Progenitor cell of endocrine pancreas (in vitro differentiated cells): ENCODE measurements at regions not wholly inside any gene's neighbourhood (a gene's known extent, or its start where the extent isn't known, plus 50 kb on each side); places are given as distances from the start of the nearest gene placed in this dataset.

Source experiments
- DNase-seq: peaks from one replicate; pipeline ENCODE4 v3.0.0; 2021; ENCODE audit warnings: low spot score; ENCODE audit not compliant: unreplicated experiment
- H3K27ac Mint-ChIP-seq: 2 replicates; pipeline ENCODE4 v1.8.0; 2021; ENCODE audit warnings: mild to moderate bottlenecking, moderate library complexity, mixed read lengths
- H3K27me3 Mint-ChIP-seq: 2 replicates; pipeline ENCODE4 v1.8.0; 2021; ENCODE audit warnings: mixed read lengths
- H3K36me3 Mint-ChIP-seq: 2 replicates; pipeline ENCODE4 v1.8.0; 2022; ENCODE audit warnings: mixed read lengths; ENCODE audit not compliant: insufficient read depth
- H3K4me1 Mint-ChIP-seq: 2 replicates; pipeline ENCODE4 v1.8.0; 2021; ENCODE audit warnings: low read depth, mixed read lengths
- H3K4me3 Mint-ChIP-seq: 2 replicates; pipeline ENCODE4 v1.8.0; 2021; ENCODE audit warnings: low read depth, mild to moderate bottlenecking, moderate library complexity, mixed read lengths
- H3K9me3 Mint-ChIP-seq: 2 replicates; pipeline ENCODE4 v1.8.0; 2021; ENCODE audit warnings: low read depth, mixed read lengths
- CTCF ChIP-seq: fragments of 200-600 bp; sonication (generic); IDR thresholded peaks from one replicate; pipeline ENCODE4 v1.5.0; 2021; ENCODE audit warnings: antibody characterized with exemption, mild to moderate bottlenecking; ENCODE audit not compliant: unreplicated experiment

GRCh38 chr10:31123946-31124345 lies 92.3 kb upstream of the ZNF438 start:
- Mint-ChIP-seq H3K27ac (no peak overlapping the region), H3K4me1 (peaks cover 13% of the 10 kb centered on the region), H3K27me3 (peaks cover 5% of the 10 kb centered on the region), H3K4me3 (no peak overlapping the region), H3K9me3 (no peaks in the 10 kb centered on the region), H3K36me3 (no peaks in the 10 kb centered on the region)
- TF ChIP-seq CTCF = no peak
- DNase-seq = no peak

GRCh38 chr10:31124852-31125251 lies 93.2 kb upstream of the ZNF438 start:
- Mint-ChIP-seq H3K27me3 (peaks cover 5% of the 10 kb centered on the region), H3K4me3 (no peak overlapping the region), H3K4me1 (peaks cover 13% of the 10 kb centered on the region), H3K36me3 (no peaks in the 10 kb centered on the region), H3K9me3 (no peaks in the 10 kb centered on the region), H3K27ac (no peak overlapping the region)
- no peak for DNase-seq
- TF ChIP-seq CTCF = no peak

- H3K9me3 Mint-ChIP-seq = no peaks in the 10 kb centered on the region
- no peak for DNase-seq
- H3K4me3 Mint-ChIP-seq = no peak overlapping the region
- peaks cover 5% of the 10 kb centered on the region for H3K27me3 Mint-ChIP-seq
- no peaks in the 10 kb centered on the region for H3K36me3 Mint-ChIP-seq
- no peak for TF ChIP-seq CTCF
- peaks cover 13% of the 10 kb centered on the region for H3K4me1 Mint-ChIP-seq
- no peak overlapping the region for H3K27ac Mint-ChIP-seq
Observed at GRCh38 chr10:31125789-31126188, 94.1 kb upstream of the ZNF438 start.

GRCh38 chr10:31126593-31126992 lies 94.9 kb upstream of the ZNF438 start:
- peaks cover 5% of the 10 kb centered on the region for H3K27me3 Mint-ChIP-seq
- H3K4me1 Mint-ChIP-seq = peaks cover 10% of the 10 kb centered on the region
- no peak overlapping the region for H3K27ac Mint-ChIP-seq
- no peak overlapping the region for H3K4me3 Mint-ChIP-seq
- no peaks in the 10 kb centered on the region for H3K9me3 Mint-ChIP-seq
- DNase-seq = no peak
- no peak for TF ChIP-seq CTCF
- H3K36me3 Mint-ChIP-seq = no peaks in the 10 kb centered on the region

- no peak for TF ChIP-seq CTCF
- no peak for DNase-seq
- H3K4me3 Mint-ChIP-seq = no peak overlapping the region
- H3K27me3 Mint-ChIP-seq = peaks cover 8% of the 10 kb centered on the region
- H3K27ac Mint-ChIP-seq = no peak overlapping the region
- no peaks in the 10 kb centered on the region for H3K9me3 Mint-ChIP-seq
- peaks cover 4% of the 10 kb centered on the region for H3K4me1 Mint-ChIP-seq
- H3K36me3 Mint-ChIP-seq = no peaks in the 10 kb centered on the region
Observed at GRCh38 chr10:31128536-31128935, 96.9 kb upstream of the ZNF438 start.

- Mint-ChIP-seq H3K27me3 (peaks cover 8% of the 10 kb centered on the region), H3K4me3 (no peak overlapping the region), H3K27ac (no peak overlapping the region), H3K4me1 (peaks cover 4% of the 10 kb centered on the region), H3K9me3 (no peaks in the 10 kb centered on the region), H3K36me3 (no peaks in the 10 kb centered on the region)
- DNase-seq = no peak
- TF ChIP-seq CTCF = no peak
Observed at GRCh38 chr10:31129271-31129670, 97.6 kb upstream of the ZNF438 start.
